ENCODE measurements at regions not wholly inside any gene's neighbourhood (a gene's known extent, or its start where the extent isn't known, plus 50 kb on each side); places are given as distances from the start of the nearest gene placed in this dataset.

GRCh38 chr21:25244735-25245134 is 362.5 kb downstream of the MRPL39 start:
- no peak for TF ChIP-seq CTCF (IDR thresholded peaks at IDR 0.05)
- no peak for TF ChIP-seq EZH2 (IDR thresholded peaks at IDR 0.05; ENCODE audit: borderline replicate concordance, insufficient read depth, low read depth, low read length, poor library complexity, severe bottlenecking)

Data from B cell (primary cell).